ENCODE measurements at regions not wholly inside any gene's neighbourhood (a gene's known extent, or its start where the extent isn't known, plus 50 kb on each side); places are given as distances from the start of the nearest gene placed in this dataset.

GRCh38 chr3:28601291-28601690 is 252.7 kb upstream of the AZI2 start:
- Histone ChIP-seq H3K9me1 (ENCODE audit: control insufficient read depth, extremely low read depth, insufficient read depth, low read length) (no peaks in the 10 kb centered on the region), H3K79me2 (ENCODE audit: control insufficient read depth, insufficient read depth, low read length) (no peaks in the 10 kb centered on the region), H3K4me1 (ENCODE audit: control insufficient read depth, extremely low read depth, insufficient read depth, low read length) (peaks cover 3% of the 10 kb centered on the region), H4K20me1 (ENCODE audit: control insufficient read depth, extremely low read depth, insufficient read depth, low read length) (no peaks in the 10 kb centered on the region), H3K9me3 (ENCODE audit: control insufficient read depth, low read depth, low read length) (no peaks in the 10 kb centered on the region), H3K36me3 (ENCODE audit: control insufficient read depth in 2 of 2, extremely low read depth in 1 of 2, insufficient read depth in 2 of 2, low read length in 2 of 2) (no peaks in the 10 kb centered on the region), H3K4me2 (ENCODE audit: control insufficient read depth, extremely low read depth, insufficient read depth, low read depth, low read length) (no peak overlapping the region), H3K4me3 (ENCODE audit: control insufficient read depth in 2 of 3, extremely low read depth in 1 of 3, insufficient read depth in 2 of 3, low read depth in 1 of 3, low read length in 3 of 3) (no peak overlapping the region), H3K27me3 (ENCODE audit: control insufficient read depth, extremely low read depth, insufficient read depth, low read length) (no peaks in the 10 kb centered on the region), H3K27ac (ENCODE audit: control insufficient read depth, insufficient read depth, low read length) (no peak overlapping the region), H3K9ac (ENCODE audit: control insufficient read depth, extremely low read depth, insufficient read depth, low read length) (no peak overlapping the region), H2AFZ (ENCODE audit: control insufficient read depth, low read length) (no peak overlapping the region)
- TF ChIP-seq CTCF (optimal IDR thresholded peaks at IDR 0.05 in 1 of 3, IDR thresholded peaks at IDR 0.05 in 1 of 3, conservative IDR thresholded peaks at IDR 0.05 in 1 of 3; ENCODE audit: extremely low read depth in 1 of 3, insufficient read depth in 2 of 3, low read length in 3 of 3) (no peak), EZH2 (IDR thresholded peaks at IDR 0.05; ENCODE audit: low read length) (no peak)
- FAIRE-seq (no peak), DNase-seq (ENCODE audit: low read depth, low spot score) (no peak)
- dilution Hi-C loops (cut with MboI; ENCODE audit: extremely low pct_ligation_motif_present, low sequenced_read_pairs): no loop called here

- no peak overlapping the region for H3K27ac ChIP-seq (ENCODE audit: control insufficient read depth, insufficient read depth, low read length)
- dilution Hi-C loops (cut with MboI; ENCODE audit: extremely low pct_ligation_motif_present, low sequenced_read_pairs): no loop called here
- H3K36me3 ChIP-seq (ENCODE audit: control insufficient read depth in 2 of 2, extremely low read depth in 1 of 2, insufficient read depth in 2 of 2, low read length in 2 of 2): no peaks in the 10 kb centered on the region
- no peaks in the 10 kb centered on the region for H3K9me3 ChIP-seq (ENCODE audit: control insufficient read depth, low read depth, low read length)
- no peaks in the 10 kb centered on the region for H3K27me3 ChIP-seq (ENCODE audit: control insufficient read depth, extremely low read depth, insufficient read depth, low read length)
- no peak overlapping the region for H3K4me2 ChIP-seq (ENCODE audit: control insufficient read depth, extremely low read depth, insufficient read depth, low read depth, low read length)
- no peaks in the 10 kb centered on the region for H3K79me2 ChIP-seq (ENCODE audit: control insufficient read depth, insufficient read depth, low read length)
- H4K20me1 ChIP-seq (ENCODE audit: control insufficient read depth, extremely low read depth, insufficient read depth, low read length): no peaks in the 10 kb centered on the region
- FAIRE-seq: no peak
- no peak overlapping the region for H2AFZ ChIP-seq (ENCODE audit: control insufficient read depth, low read length)
- no peak overlapping the region for H3K4me3 ChIP-seq (ENCODE audit: control insufficient read depth in 2 of 3, extremely low read depth in 1 of 3, insufficient read depth in 2 of 3, low read depth in 1 of 3, low read length in 3 of 3)
- DNase-seq (ENCODE audit: low read depth, low spot score): no peak
- H3K9ac ChIP-seq (ENCODE audit: control insufficient read depth, extremely low read depth, insufficient read depth, low read length): no peak overlapping the region
- no peak for TF ChIP-seq CTCF (optimal IDR thresholded peaks at IDR 0.05 in 1 of 3, IDR thresholded peaks at IDR 0.05 in 1 of 3, conservative IDR thresholded peaks at IDR 0.05 in 1 of 3; ENCODE audit: extremely low read depth in 1 of 3, insufficient read depth in 2 of 3, low read length in 3 of 3)
- TF ChIP-seq EZH2 (IDR thresholded peaks at IDR 0.05; ENCODE audit: low read length): no peak
- H3K9me1 ChIP-seq (ENCODE audit: control insufficient read depth, extremely low read depth, insufficient read depth, low read length): no peaks in the 10 kb centered on the region
- no peaks in the 10 kb centered on the region for H3K4me1 ChIP-seq (ENCODE audit: control insufficient read depth, extremely low read depth, insufficient read depth, low read length)
Measured at GRCh38 chr3:28606283-28606682, 257.7 kb upstream of the AZI2 start.

All from keratinocyte (primary cell).